Spleen (tissue), 11 donors: ENCODE measurements at regions not wholly inside any gene's neighbourhood (a gene's known extent, or its start where the extent isn't known, plus 50 kb on each side); places are given as distances from the start of the nearest gene placed in this dataset.

Experiments
- DNase-seq: peaks from one replicate; pipeline ENCODE4 v3.0.0-alpha.2; 2020
- H3K27ac ChIP-seq, 8 donors: fragments of 200-600 bp; sonication (generic) in 7 of 8; 1 replicate in 4 of 8; 2 replicates in 4 of 8; pipeline versions ENCODE4 v1.5.0 to v1.8.0; 2016 to 2021; ENCODE audit warnings: inconsistent platforms in 4 of 8, mild to moderate bottlenecking in 4 of 8, moderate library complexity in 1 of 8
- H3K27me3 ChIP-seq, 7 donors: fragments of 200-600 bp; sonication (generic) in 6 of 7; replicated peaks in 1 of 7; 1 replicate in 4 of 7; 2 replicates in 3 of 7; pipeline versions ENCODE4 v1.5.0 to v1.8.0; 2016 to 2021; ENCODE audit warnings: inconsistent platforms in 3 of 7, mild to moderate bottlenecking in 1 of 7
- H3K36me3 ChIP-seq, 6 donors: fragments of 200-600 bp; sonication (generic) in 5 of 6; 1 replicate in 4 of 6; 2 replicates in 2 of 6; pipeline versions ENCODE4 v1.5.0 to v1.8.0; 2016 to 2021; ENCODE audit warnings: inconsistent platforms in 2 of 6
- H3K4me1 ChIP-seq, 6 donors: fragments of 200-600 bp; sonication (generic) in 5 of 6; 1 replicate in 3 of 6; 2 replicates in 3 of 6; pipeline versions ENCODE4 v1.5.0 to v1.8.0; 2016 to 2021; ENCODE audit warnings: inconsistent platforms in 3 of 6
- H3K4me3 ChIP-seq, 8 donors: fragments of 200-600 bp; sonication (generic) in 7 of 8; 1 replicate in 4 of 8; 2 replicates in 4 of 8; pipeline versions ENCODE4 v1.5.0 to v1.8.0; 2016 to 2021; ENCODE audit warnings: inconsistent platforms in 4 of 8, mild to moderate bottlenecking in 4 of 8, moderate library complexity in 2 of 8
- H3K9me3 ChIP-seq, 8 donors: fragments of 200-600 bp; sonication (generic) in 7 of 8; 1 replicate in 4 of 8; 2 replicates in 4 of 8; pipeline versions ENCODE4 v1.5.0 to v1.8.0; 2016 to 2021; ENCODE audit warnings: inconsistent platforms in 4 of 8
- POLR2A ChIP-seq, 3 donors: fragments of 450-650 bp; IDR thresholded peaks; one replicate each; pipeline ENCODE4 v1.5.1; 2017; ENCODE audit warnings: antibody characterized with exemption in 3 of 3, mild to moderate bottlenecking in 1 of 3
- POLR2AphosphoS5 ChIP-seq, 3 donors: sonication (generic); formaldehyde crosslinking; IDR thresholded peaks; one replicate each; pipeline ENCODE4 v1.5.1; 2017; ENCODE audit warnings: antibody characterized with exemption in 3 of 3
- WGBS, 5 donors: extraction: QIAGEN DNeasy Blood & Tissue Kit in 3 of 5; methylation state at CpG; one replicate each; pipeline versions ENCODE4 v1.1.5 to v1.1.7; 2013 to 2018; 5-methylcytosine and 5-hydroxymethylcytosine counted together
- intact Hi-C: fragments of 100-400 bp; cut with DNase I; formaldehyde crosslinking; loops from one replicate; pipeline ENCODE4 v1.15.0; 2023; ENCODE audit warnings: low total_unique reads
- TF ChIP-seq, protein P1 (sequence below), 11 experiments: fragments of 200-600 bp in 7 of 11; fragments of 450-650 bp in 4 of 11; sonication (generic) in 4 of 11; IDR thresholded peaks in 8 of 11; conservative IDR thresholded peaks in 3 of 11; 1 replicate in 7 of 11; 2 replicates in 4 of 11; pipeline versions ENCODE4 v1.4.0 to v1.8.0; 2016 to 2021; ENCODE audit warnings: antibody characterized with exemption in 11 of 11, inconsistent platforms in 4 of 11, mild to moderate bottlenecking in 1 of 11
- donor health status: healthy with polysubstance abuse.
- donor health status: DM: no; HTN: no; CAD: no; lungs with moderate emphysema.
- donor health status: DM: no; HTN: no; CAD: no.
- donor health status: Bipolar disorder and iron deficiency.
- donor health status: healthy.
- donor health status: DM: no; HTN: no; CAD: no.
- donor health status: DM: yes; HTN: yes; CAD: no.

DNA sequence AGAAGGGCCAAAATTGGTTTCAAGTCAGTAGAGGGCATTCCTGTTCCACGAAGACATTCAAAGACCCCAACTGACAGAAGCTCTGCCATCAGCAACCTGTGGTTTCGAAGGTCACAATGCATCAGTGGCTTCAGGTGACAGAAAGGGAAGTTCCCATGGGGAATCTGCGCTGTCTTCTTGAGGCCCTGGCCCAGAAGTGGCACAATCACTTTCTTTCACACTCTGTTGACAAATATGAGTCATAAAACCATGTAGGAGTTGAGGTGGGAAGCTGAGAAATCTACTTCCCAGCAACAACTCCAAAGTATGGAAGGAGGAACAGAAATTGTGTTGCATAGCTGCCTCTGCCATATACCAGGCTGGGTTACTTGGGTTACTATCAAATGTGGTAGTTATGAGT is 621.1 kb upstream of the FANCL start:
- Histone ChIP-seq H3K4me1 (no peaks in the 10 kb centered on the region), H3K27me3 (no peaks in the 10 kb centered on the region), H3K9me3 (peaks cover 0 to 13% (median 9%) of the 10 kb centered on the region in 8 donors), H3K27ac (no peak overlapping the region), H3K36me3 (no peaks in the 10 kb centered on the region), H3K4me3 (no peak overlapping the region)
- DNase-seq: no peak
- TF ChIP-seq, protein P1, sequence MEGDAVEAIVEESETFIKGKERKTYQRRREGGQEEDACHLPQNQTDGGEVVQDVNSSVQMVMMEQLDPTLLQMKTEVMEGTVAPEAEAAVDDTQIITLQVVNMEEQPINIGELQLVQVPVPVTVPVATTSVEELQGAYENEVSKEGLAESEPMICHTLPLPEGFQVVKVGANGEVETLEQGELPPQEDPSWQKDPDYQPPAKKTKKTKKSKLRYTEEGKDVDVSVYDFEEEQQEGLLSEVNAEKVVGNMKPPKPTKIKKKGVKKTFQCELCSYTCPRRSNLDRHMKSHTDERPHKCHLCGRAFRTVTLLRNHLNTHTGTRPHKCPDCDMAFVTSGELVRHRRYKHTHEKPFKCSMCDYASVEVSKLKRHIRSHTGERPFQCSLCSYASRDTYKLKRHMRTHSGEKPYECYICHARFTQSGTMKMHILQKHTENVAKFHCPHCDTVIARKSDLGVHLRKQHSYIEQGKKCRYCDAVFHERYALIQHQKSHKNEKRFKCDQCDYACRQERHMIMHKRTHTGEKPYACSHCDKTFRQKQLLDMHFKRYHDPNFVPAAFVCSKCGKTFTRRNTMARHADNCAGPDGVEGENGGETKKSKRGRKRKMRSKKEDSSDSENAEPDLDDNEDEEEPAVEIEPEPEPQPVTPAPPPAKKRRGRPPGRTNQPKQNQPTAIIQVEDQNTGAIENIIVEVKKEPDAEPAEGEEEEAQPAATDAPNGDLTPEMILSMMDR (IDR thresholded peaks at IDR 0.05 in 8 of 11, conservative IDR thresholded peaks at IDR 0.05 in 3 of 11): no peak
- TF ChIP-seq POLR2A (IDR thresholded peaks at IDR 0.05): no peak
- no peak for TF ChIP-seq POLR2AphosphoS5 (IDR thresholded peaks at IDR 0.05)
- WGBS, 5 donors: 63 to 87% (median 65%) methylated on average over 3 of the region's 3 CpGs
- intact Hi-C loops: no loop called here

DNA sequence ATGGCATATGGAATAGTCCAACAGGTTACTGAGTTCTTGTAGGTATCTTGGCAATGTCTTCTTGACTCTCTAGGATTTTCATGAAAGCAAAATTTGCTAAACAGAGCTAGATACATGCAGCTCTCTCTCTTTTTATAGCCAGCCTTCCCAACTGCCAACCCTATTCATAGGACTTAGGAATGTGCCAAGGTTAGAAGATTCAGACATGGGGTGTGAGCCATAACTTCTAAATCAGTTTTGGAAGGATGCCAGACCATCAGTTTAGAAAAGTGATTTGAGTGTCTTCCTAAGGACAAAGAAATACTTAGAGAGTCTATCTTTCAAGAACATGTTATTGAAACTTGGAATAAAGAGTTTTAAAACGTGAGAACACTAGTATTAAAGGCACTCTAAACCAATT is 619.5 kb upstream of the FANCL start:
- H3K27ac ChIP-seq: no peak overlapping the region
- 30 to 60% (median 53%) methylated on average over 1 of the region's 1 CpG for WGBS, 5 donors
- TF ChIP-seq POLR2AphosphoS5 (IDR thresholded peaks at IDR 0.05): no peak
- no peak for TF ChIP-seq POLR2A (IDR thresholded peaks at IDR 0.05)
- TF ChIP-seq, protein P1 (IDR thresholded peaks at IDR 0.05 in 8 of 11, conservative IDR thresholded peaks at IDR 0.05 in 3 of 11): no peak

DNA sequence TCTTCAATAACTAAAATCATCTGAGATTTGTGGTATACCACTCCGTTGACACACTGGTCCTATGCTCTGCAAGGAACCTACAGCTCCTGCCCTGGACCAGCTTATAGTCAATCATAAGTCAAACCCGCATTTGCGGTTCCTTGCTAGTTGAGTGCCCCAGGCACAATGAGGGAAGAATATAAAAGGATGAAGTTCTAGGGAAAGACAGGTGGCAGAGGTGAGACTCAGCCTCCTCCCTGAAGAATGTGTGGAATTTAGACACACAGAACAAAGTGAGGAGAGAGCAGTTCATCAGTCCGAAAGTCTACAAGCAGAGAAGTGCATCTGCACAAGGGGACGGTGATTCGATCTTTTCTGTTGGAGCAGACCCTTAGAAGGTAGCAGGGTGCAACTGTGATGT is 615.0 kb upstream of the FANCL start:
- WGBS, 5 donors: 82 to 93% (median 86%) methylated on average over 6 of the region's 6 CpGs
- DNase-seq: no peak

More for the DNA sequence above, 619.5 kb upstream of the FANCL start:
- DNase-seq: no peak
- Histone ChIP-seq H3K4me1 (no peaks in the 10 kb centered on the region), H3K36me3 (no peaks in the 10 kb centered on the region), H3K4me3 (no peak overlapping the region), H3K27me3 (no peaks in the 10 kb centered on the region), H3K9me3 (peaks cover 0 to 19% (median 9%) of the 10 kb centered on the region in 8 donors)
- intact Hi-C loops: no loop called here

DNA sequence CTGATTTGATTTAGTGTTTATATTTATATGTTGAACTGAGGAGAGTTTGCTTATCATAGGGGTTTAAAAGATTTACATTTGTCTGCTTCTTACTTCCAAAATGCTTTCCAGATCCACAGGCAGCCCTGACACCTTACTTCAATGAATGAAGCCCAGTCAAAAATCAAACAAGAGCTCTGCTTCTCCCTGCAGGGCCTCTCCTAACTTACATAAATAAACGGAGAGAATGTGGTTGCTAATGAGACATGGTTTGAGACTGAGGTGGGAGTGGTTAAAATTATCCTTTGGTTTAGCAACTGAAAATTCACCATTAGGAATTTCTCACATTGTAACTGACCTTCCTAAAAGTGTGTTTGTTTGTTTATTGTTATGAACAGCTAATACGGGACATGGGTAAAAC is 612.3 kb upstream of the FANCL start:
- WGBS, 5 donors: 75 to 85% (median 79%) methylated on average over 2 of the region's 2 CpGs
- intact Hi-C loops: no loop called here
- no peak for DNase-seq
- Histone ChIP-seq H3K27ac (no peak overlapping the region), H3K9me3 (peaks cover 0 to 14% (median 9%) of the 10 kb centered on the region in 8 donors), H3K27me3 (no peaks in the 10 kb centered on the region), H3K36me3 (no peaks in the 10 kb centered on the region), H3K4me1 (no peaks in the 10 kb centered on the region), H3K4me3 (no peak overlapping the region)
- TF ChIP-seq POLR2A (IDR thresholded peaks at IDR 0.05): no peak
- TF ChIP-seq POLR2AphosphoS5 (IDR thresholded peaks at IDR 0.05): no peak
- TF ChIP-seq, protein P1 (IDR thresholded peaks at IDR 0.05 in 8 of 11, conservative IDR thresholded peaks at IDR 0.05 in 3 of 11): no peak

More for the DNA sequence above, 615.0 kb upstream of the FANCL start:
- Histone ChIP-seq H3K27me3 (no peaks in the 10 kb centered on the region), H3K9me3 (peaks cover 0 to 19% (median 9%) of the 10 kb centered on the region in 8 donors), H3K4me1 (no peaks in the 10 kb centered on the region), H3K4me3 (no peak overlapping the region), H3K36me3 (no peaks in the 10 kb centered on the region), H3K27ac (no peak overlapping the region)
- TF ChIP-seq, protein P1 (IDR thresholded peaks at IDR 0.05 in 8 of 11, conservative IDR thresholded peaks at IDR 0.05 in 3 of 11): no peak
- TF ChIP-seq POLR2A (IDR thresholded peaks at IDR 0.05): no peak
- no peak for TF ChIP-seq POLR2AphosphoS5 (IDR thresholded peaks at IDR 0.05)
- intact Hi-C loops: no loop called here
